Mesenchymal stem cell (in vitro differentiated cells and primary cell): ENCODE measurements at regions not wholly inside any gene's neighbourhood (a gene's known extent, or its start where the extent isn't known, plus 50 kb on each side); places are given as distances from the start of the nearest gene placed in this dataset.

Experiments
- DNase-seq: peaks from one replicate; pipeline ENCODE4 v3.0.0-alpha.2; 2013
- H2AFZ ChIP-seq: one replicate; pipeline ENCODE4 v1.6.1; 2013; ENCODE audit warnings: low read depth, mild to moderate bottlenecking, control low read depth, inconsistent platforms, low read length, moderate library complexity
- H2AK5ac ChIP-seq: 2 replicates; pipeline ENCODE4 v1.6.1; 2013; ENCODE audit warnings: low read length, moderate library complexity, mild to moderate bottlenecking, inconsistent platforms; ENCODE audit not compliant: severe bottlenecking
- H2BK120ac ChIP-seq: one replicate; pipeline ENCODE4 v1.6.1; 2013; ENCODE audit warnings: low read depth, mild to moderate bottlenecking, inconsistent platforms, low read length, moderate library complexity
- H2BK12ac ChIP-seq, 2 experiments: one replicate each; pipeline ENCODE4 v1.6.1; 2013; ENCODE audit warnings: inconsistent platforms in 2 of 2, low read length in 2 of 2, mild to moderate bottlenecking in 2 of 2, moderate library complexity in 2 of 2, control low read depth in 1 of 2
- H2BK15ac ChIP-seq: one replicate; pipeline ENCODE4 v1.6.1; 2013; ENCODE audit warnings: mild to moderate bottlenecking, low read depth, inconsistent platforms; ENCODE audit not compliant: poor library complexity, severe bottlenecking
- H2BK5ac ChIP-seq: 2 replicates; pipeline ENCODE4 v1.6.1; 2013; ENCODE audit warnings: low read depth, mild to moderate bottlenecking, low read length, control low read depth, inconsistent platforms; ENCODE audit not compliant: poor library complexity, severe bottlenecking
- H3K14ac ChIP-seq, 2 experiments: one replicate each; pipeline ENCODE4 v1.6.1; 2013; ENCODE audit warnings: inconsistent platforms in 2 of 2, low read length in 2 of 2, control low read depth in 1 of 2, mild to moderate bottlenecking in 1 of 2, moderate library complexity in 1 of 2
- H3K18ac ChIP-seq, 2 experiments: one replicate each; pipeline ENCODE4 v1.6.1; 2013; ENCODE audit warnings: inconsistent platforms in 2 of 2, low read length in 2 of 2, control low read depth in 1 of 2, low read depth in 1 of 2, mild to moderate bottlenecking in 1 of 2
- H3K23ac ChIP-seq, 2 experiments: one replicate each; pipeline ENCODE4 v1.6.1; 2013; ENCODE audit warnings: inconsistent platforms in 2 of 2, low read length in 2 of 2, mild to moderate bottlenecking in 2 of 2, moderate library complexity in 2 of 2, control low read depth in 1 of 2
- H3K27ac ChIP-seq: 2 replicates; pipeline ENCODE4 v1.5.1; 2013; ENCODE audit warnings: mild to moderate bottlenecking, moderate library complexity, low read length, control low read depth, inconsistent platforms; ENCODE audit not compliant: poor library complexity, severe bottlenecking
- H3K27me3 ChIP-seq, 2 experiments: 2 replicates each; pipeline versions ENCODE4 v1.6.1 to v1.7.0; 2013; ENCODE audit warnings: low read length in 2 of 2, mild to moderate bottlenecking in 2 of 2, moderate library complexity in 2 of 2, control low read depth in 1 of 2, inconsistent platforms in 1 of 2; ENCODE audit not compliant: control insufficient read depth in 1 of 2, insufficient read depth in 1 of 2
- H3K36me3 ChIP-seq, 2 experiments: 2 replicates each; pipeline versions ENCODE4 v1.6.1 to v1.7.0; 2013; ENCODE audit warnings: low read length in 2 of 2, control low read depth in 1 of 2, inconsistent platforms in 1 of 2, low read depth in 1 of 2, mild to moderate bottlenecking in 1 of 2; ENCODE audit not compliant: insufficient read depth in 2 of 2, control insufficient read depth in 1 of 2
- H3K4ac ChIP-seq, 2 experiments: one replicate each; pipeline ENCODE4 v1.6.1; 2013; ENCODE audit warnings: inconsistent platforms in 2 of 2, low read length in 2 of 2, mild to moderate bottlenecking in 2 of 2, moderate library complexity in 2 of 2, control low read depth in 1 of 2, low read depth in 1 of 2
- H3K4me1 ChIP-seq: 2 replicates; pipeline ENCODE4 v1.6.1; 2013; ENCODE audit warnings: low read depth, low read length, control low read depth; ENCODE audit not compliant: control insufficient read depth, insufficient read depth
- H3K4me2 ChIP-seq: 2 replicates; pipeline ENCODE4 v1.6.1; 2013; ENCODE audit warnings: low read length, mild to moderate bottlenecking, inconsistent platforms; ENCODE audit not compliant: poor library complexity, severe bottlenecking
- H3K4me3 ChIP-seq, 2 experiments: 2 replicates each; pipeline versions ENCODE4 v1.5.1 to v1.7.0; 2013; ENCODE audit warnings: low read length in 2 of 2, mild to moderate bottlenecking in 2 of 2, control low read depth in 1 of 2, low read depth in 1 of 2; ENCODE audit not compliant: insufficient read depth in 1 of 2
- H3K79me1 ChIP-seq: replicated peaks from 2 replicates; pipeline ENCODE4 v1.6.1; 2013; ENCODE audit warnings: mild to moderate bottlenecking, control low read depth, low read length, inconsistent platforms; ENCODE audit not compliant: poor library complexity, severe bottlenecking
- H3K9ac ChIP-seq: 2 replicates; pipeline ENCODE4 v1.7.0; 2013; ENCODE audit warnings: mild to moderate bottlenecking, low read length, moderate library complexity
- H3K9me3 ChIP-seq: 2 replicates; pipeline ENCODE4 v1.7.0; 2013; ENCODE audit warnings: mild to moderate bottlenecking, low read length; ENCODE audit not compliant: control insufficient read depth
- H4K8ac ChIP-seq: one replicate; pipeline ENCODE4 v1.6.1; 2013; ENCODE audit warnings: inconsistent platforms, mild to moderate bottlenecking, low read length, moderate library complexity
- H4K91ac ChIP-seq: one replicate; pipeline ENCODE4 v1.6.1; 2013; ENCODE audit warnings: mild to moderate bottlenecking, low read length, inconsistent platforms
- WGBS: methylation state at CpG from one replicate; pipeline ENCODE4 v1.1.7; 2013; ENCODE audit warnings: mixed read lengths; 5-methylcytosine and 5-hydroxymethylcytosine counted together

- no peak overlapping the region for H3K4ac ChIP-seq
- H2AK5ac ChIP-seq = no peak overlapping the region
- WGBS = no CpG with 5 or more reads among the region's 2 CpGs
- no peak overlapping the region for H4K91ac ChIP-seq
- no peak overlapping the region for H2AFZ ChIP-seq
- H3K4me1 ChIP-seq = no peaks in the 10 kb centered on the region
- no peaks in the 10 kb centered on the region for H3K27me3 ChIP-seq
- no peak overlapping the region for H2BK120ac ChIP-seq
- no peak overlapping the region for H3K27ac ChIP-seq
- no peak overlapping the region for H3K9ac ChIP-seq
- no peaks in the 10 kb centered on the region for H3K36me3 ChIP-seq
- H2BK15ac ChIP-seq = no peak overlapping the region
- no peak overlapping the region for H3K4me2 ChIP-seq
- no peak overlapping the region for H2BK5ac ChIP-seq
- H3K9me3 ChIP-seq = peaks cover 4% of the 10 kb centered on the region
- H3K4me3 ChIP-seq = no peak overlapping the region
- no peaks in the 10 kb centered on the region for H3K79me1 ChIP-seq
- no peak overlapping the region for H3K14ac ChIP-seq
- no peak overlapping the region for H3K18ac ChIP-seq
- no peak overlapping the region for H4K8ac ChIP-seq
- H2BK12ac ChIP-seq = no peak overlapping the region
- no peak overlapping the region for H3K23ac ChIP-seq
- no peak for DNase-seq
These were observed 306.8 kb upstream of the ERCC4 start for GRCh38 chr16:13613165-13613564.

GRCh38 chr16:13621639-13622038 is 298.3 kb upstream of the ERCC4 start:
- no peak overlapping the region for H3K4ac ChIP-seq
- no peak overlapping the region for H2BK5ac ChIP-seq
- H3K18ac ChIP-seq = no peak overlapping the region
- no peaks in the 10 kb centered on the region for H3K27me3 ChIP-seq
- no peak overlapping the region for H4K8ac ChIP-seq
- no peak overlapping the region for H3K4me3 ChIP-seq
- no peak overlapping the region for H4K91ac ChIP-seq
- no peak overlapping the region for H2AFZ ChIP-seq
- no peak overlapping the region for H2BK15ac ChIP-seq
- no CpG with 5 or more reads among the region's 1 CpG for WGBS
- no peaks in the 10 kb centered on the region for H3K9me3 ChIP-seq
- H3K27ac ChIP-seq = no peak overlapping the region
- no peak overlapping the region for H3K9ac ChIP-seq
- H2BK120ac ChIP-seq = no peak overlapping the region
- H3K23ac ChIP-seq = no peak overlapping the region
- H3K36me3 ChIP-seq = no peaks in the 10 kb centered on the region
- no peak for DNase-seq
- no peaks in the 10 kb centered on the region for H3K4me1 ChIP-seq
- H2AK5ac ChIP-seq = no peak overlapping the region
- no peak overlapping the region for H3K14ac ChIP-seq
- no peaks in the 10 kb centered on the region for H3K79me1 ChIP-seq
- no peak overlapping the region for H3K4me2 ChIP-seq
- no peak overlapping the region for H2BK12ac ChIP-seq

GRCh38 chr16:13628156-13628555 is 291.8 kb upstream of the ERCC4 start:
- H2BK120ac ChIP-seq = no peak overlapping the region
- no peak for DNase-seq
- no peaks in the 10 kb centered on the region for H3K79me1 ChIP-seq
- no peak overlapping the region for H4K8ac ChIP-seq
- no peak overlapping the region for H2BK15ac ChIP-seq
- no peak overlapping the region for H2BK12ac ChIP-seq
- H3K9me3 ChIP-seq = no peaks in the 10 kb centered on the region
- H3K4me1 ChIP-seq = no peaks in the 10 kb centered on the region
- H3K18ac ChIP-seq = no peak overlapping the region
- H3K9ac ChIP-seq = no peak overlapping the region
- no peak overlapping the region for H4K91ac ChIP-seq
- no peak overlapping the region for H3K4me2 ChIP-seq
- no peak overlapping the region for H2AK5ac ChIP-seq
- H3K27ac ChIP-seq = no peak overlapping the region
- no peaks in the 10 kb centered on the region for H3K36me3 ChIP-seq
- no peaks in the 10 kb centered on the region for H3K27me3 ChIP-seq
- H3K4ac ChIP-seq = no peak overlapping the region
- H2AFZ ChIP-seq = no peak overlapping the region
- no peak overlapping the region for H2BK5ac ChIP-seq
- WGBS = 81% methylated on average over 4 of the region's 4 CpGs
- no peak overlapping the region for H3K23ac ChIP-seq
- H3K4me3 ChIP-seq = no peak overlapping the region
- H3K14ac ChIP-seq = no peak overlapping the region

DNA sequence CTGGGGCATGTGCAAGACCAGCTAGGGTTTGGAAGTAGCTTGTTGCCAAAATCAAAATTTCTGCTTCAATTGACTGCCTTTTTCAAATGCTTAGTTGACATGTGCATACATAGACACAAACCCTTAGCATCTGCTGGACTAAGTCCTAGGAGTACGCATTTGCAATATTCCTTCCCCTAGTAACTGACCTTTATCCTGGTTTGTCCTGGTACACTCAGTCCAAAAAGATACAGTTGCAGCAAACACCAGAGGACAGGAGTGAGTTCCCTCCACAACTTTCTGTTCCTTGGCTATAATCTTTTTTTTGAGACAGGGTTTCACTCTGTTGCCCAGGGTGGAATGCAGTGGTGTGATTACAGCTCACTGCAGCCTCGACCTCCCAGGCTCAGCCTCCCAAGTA is 290.2 kb upstream of the ERCC4 start:
- Histone ChIP-seq H3K27ac (no peak overlapping the region), H3K23ac (no peak overlapping the region), H3K4me2 (no peak overlapping the region), H3K4me1 (no peaks in the 10 kb centered on the region), H2AFZ (no peak overlapping the region), H3K27me3 (no peaks in the 10 kb centered on the region), H2BK12ac (no peak overlapping the region), H4K8ac (no peak overlapping the region), H3K36me3 (no peaks in the 10 kb centered on the region), H2BK5ac (no peak overlapping the region), H3K14ac (no peak overlapping the region), H2BK120ac (no peak overlapping the region), H2AK5ac (no peak overlapping the region), H3K4ac (no peak overlapping the region), H3K9ac (no peak overlapping the region), H2BK15ac (no peak overlapping the region), H3K18ac (no peak overlapping the region), H3K9me3 (no peaks in the 10 kb centered on the region), H3K79me1 (no peaks in the 10 kb centered on the region), H4K91ac (no peak overlapping the region), H3K4me3 (no peak overlapping the region)
- 50% methylated on average over 2 of the region's 2 CpGs for WGBS
- no peak for DNase-seq
